LoVo (cell line): ENCODE measurements at regions not wholly inside any gene's neighbourhood (a gene's known extent, or its start where the extent isn't known, plus 50 kb on each side); places are given as distances from the start of the nearest gene placed in this dataset.
"Not testable (repeated sequence)": the region's sequence is repeated elsewhere in the genome, so short reads cannot be mapped to it uniquely, and the experiment has no call there.

ENCODE experiments used
- DNase-seq: peaks from one replicate; pipeline ENCODE4 v3.0.0-alpha.2; 2016; ENCODE audit warnings: low spot score

DNA sequence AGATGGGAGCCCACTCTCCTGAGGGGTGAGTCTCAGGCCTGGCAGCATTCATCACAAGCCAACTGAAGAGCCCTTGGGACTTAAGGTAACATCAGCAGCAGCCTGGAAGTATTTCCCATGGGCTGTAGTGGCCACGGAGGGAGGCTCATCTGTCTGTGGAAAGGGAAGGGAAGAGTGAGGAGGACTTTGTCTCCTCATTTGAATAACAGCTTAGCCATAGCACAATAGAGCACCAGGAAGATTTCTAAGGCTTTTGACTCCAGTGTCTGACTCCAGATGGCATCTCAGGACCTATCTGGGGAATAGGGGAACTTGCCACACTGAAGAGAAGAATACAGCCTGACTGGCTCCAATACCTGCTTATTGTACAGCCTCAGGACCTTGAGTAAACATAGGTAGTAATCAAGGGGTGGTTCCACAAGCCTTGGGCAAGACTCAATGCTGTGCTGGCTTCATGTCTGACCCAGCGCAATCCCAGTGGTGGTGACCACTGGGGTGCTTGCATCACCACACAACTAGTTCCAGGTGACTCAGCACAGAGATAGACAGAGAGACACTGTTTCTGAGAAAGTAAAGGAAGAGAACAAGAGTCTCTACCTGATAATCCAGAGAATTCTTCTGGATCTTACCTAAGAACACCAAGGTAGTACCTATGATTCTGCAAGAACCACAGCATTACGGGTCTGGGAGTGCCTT, 510.5 kb upstream of the CCDC179 start:
- DNase-seq: no peak

DNA sequence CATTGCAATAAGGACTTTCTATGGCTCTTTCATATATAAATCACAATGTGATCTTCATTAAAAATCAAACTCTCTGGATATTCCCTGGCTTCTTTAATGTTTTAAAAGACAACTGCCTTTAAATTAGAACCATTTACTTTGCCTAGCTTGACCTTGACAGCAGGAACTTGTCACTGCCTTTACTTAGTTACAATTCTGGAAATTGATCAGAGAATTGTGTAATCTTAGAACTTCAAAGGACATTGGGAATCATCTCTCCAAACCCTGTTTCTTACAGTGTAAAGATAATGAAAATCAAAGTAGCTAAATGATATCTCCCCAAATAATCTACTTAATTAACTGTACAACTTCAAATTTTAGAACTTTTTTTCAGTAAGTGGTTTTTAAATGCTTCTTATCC, 517.6 kb upstream of the CCDC179 start:
- DNase-seq: no peak

DNA sequence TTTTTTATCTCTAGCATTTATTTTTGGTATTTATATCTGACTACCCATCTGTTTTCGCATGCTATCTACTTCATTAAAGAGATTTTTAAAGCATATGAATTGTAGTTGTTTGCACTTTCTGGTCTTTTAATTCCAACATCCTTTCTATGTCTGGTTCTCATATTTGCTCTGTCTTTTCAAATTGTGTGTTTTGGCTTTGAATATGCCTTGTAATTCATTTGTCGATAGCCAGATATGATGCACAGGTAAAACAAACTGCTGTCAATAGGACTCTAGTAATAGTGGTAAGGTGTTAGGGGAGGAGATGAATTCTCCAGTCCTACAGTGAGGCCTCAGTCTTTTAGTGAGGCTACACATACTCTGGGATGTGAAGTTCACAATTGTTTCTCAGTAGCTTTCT, 530.8 kb upstream of the CCDC179 start:
- DNase-seq: no peak

DNA sequence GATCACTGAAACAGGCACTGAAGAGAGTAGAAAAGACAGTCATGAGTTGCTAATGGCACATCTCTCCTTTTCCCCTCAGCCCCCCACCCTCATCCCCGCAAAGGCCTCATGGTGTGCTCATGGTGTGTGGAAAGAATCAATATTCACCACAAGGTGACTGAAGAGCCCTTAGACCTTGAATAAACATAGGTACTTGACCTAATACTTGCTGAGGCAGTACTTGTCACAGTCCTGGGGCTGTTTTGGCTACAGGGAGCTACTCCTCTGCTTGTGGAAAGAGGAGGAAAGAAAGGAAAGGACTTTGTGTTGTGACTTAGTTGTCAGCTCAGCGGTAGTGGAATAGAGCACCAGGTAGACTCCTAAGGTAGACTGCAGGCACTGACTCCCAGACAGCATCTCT, 537.8 kb upstream of the CCDC179 start:
- DNase-seq: no peak

DNA sequence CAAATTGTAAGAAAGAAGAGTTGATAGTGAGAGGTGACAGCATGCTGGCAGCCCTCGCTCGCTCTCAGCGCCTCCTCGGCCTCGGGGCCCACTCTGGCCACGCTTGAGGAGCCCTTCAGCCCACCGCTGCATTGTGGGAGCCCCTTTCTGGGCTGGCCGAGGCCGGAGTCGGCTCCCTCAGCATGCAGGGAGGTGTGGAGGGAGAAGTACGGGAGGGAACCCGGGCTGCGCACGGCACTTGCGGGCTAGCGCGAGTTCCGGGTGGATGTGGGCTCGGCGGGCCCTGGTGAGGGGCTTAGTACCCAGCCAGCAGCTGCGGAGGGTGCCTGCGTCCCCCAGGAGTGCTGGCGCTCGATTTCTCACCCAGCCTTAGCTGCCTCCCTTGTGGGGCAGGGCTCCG, 539.7 kb upstream of the CCDC179 start:
- no peak for DNase-seq

DNA sequence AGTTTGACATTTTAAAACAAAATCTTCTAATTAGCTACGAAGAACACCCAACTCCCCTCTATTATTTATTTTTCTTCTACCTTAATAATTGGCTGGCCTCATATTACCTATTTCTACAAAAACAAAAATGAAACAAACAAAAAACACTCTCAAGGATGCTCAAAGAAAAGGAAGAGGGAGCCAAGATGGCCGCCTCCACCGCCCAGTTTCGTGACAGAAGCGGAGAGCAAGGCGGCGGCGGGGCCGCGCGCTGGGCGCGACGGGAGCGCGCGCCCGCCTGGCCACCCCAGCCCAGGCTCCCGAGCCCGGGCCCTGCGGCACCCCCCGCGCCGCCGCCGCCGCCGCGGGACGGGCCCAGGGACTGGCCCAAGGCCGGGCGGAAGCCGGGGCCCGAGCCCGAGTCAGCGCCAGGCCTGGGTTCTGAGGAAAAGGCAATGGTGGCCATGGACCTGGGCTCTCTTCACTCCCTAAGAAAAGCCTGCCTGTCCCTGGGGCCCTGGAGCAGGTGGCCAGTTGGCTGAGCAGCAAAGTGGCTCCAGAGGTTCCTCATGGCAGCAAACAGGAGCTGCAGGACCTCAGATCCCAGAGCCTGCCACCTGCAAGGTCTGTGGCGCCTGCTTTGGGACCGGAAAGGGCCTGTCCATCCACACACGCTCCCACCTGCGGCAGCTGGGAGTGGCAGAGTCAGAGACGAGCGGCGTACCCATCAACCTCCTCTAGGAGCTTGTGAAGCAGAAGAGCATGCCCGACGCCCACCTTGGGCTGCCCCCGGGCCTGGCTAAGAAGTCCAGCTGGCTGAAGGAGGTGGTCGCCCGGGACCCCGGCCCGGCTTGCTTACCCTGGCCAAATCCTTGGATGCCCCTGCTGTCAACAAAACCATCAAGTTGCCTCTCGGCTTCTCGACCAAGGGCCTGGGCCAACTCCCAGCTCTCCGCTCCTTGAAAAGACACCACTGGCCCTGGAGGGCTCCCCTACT, 543.2 kb upstream of the CCDC179 start:
- no peak for DNase-seq

DNA sequence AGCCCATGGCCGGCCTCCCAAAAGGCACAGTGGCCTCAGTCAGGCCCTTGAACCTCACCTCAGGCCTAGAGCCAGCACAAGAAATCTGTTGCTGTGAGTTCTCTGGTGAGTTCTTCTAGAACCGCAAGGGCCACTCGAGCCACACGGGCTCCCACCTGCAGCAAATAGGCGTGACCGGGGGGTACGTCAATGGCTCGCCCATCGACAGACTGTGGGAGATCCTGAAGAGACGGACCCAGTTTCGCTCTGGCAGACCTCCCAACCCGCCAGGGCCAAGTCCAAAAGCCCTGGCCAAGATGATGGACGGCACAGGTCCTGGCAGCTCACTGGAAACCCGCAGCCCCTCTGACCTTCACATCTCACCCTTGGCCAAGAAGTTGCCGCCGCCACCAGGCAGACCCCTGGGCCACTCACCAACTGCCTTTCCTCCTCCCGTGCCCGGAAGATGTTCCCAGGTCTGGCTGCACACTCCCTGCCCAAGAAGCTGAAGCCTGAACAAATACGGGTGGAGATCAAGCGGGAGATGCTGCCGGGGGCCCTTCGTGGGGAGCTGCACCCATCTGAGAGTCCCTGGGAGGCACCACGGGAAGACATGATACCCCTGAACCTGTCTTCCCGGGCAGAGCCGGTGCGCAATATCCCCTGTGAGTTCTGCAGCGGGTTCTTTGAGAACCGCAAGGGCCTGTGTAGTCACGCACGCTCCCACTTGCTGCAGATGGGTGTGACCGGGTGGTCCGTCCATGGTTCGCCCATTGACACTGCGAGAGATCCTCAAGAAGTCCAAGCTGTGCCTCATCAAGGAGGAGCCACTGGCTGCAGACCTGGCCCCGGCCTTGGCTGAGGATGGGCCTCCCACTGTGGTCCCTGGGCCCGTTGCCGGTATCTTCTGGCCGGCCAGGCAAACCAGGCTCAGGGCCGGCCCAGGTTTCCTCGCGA, 544.2 kb upstream of the CCDC179 start:
- no peak for DNase-seq

DNA sequence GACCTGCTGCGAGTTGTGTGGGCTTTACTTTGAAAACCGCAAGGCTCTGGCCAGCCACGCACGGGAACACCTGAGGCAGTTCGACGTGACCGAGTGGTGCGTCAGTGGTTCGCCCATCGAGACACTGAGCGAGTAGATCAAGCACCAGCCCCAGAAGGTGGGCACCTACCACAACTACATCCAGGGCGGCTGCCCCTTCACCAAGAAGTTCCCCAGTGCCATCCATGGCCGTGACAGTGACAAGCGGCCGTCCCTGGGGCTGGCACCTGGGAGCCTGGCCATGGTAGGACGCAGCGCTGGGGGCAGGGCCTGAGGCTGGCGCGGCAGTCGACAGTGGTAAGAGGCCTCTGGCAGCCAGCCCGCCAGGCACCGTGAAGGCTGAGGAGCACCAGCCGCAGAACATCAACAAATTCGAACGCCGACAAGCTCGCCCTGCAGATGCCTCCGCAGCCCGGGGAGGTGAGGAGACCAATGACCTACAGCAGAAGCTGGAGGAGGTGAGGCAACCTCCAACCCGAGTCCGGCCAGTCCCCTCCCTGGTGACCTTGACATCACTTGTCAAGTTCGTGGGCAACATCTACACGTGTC, 545.2 kb upstream of the CCDC179 start:
- DNase-seq: no peak

DNA sequence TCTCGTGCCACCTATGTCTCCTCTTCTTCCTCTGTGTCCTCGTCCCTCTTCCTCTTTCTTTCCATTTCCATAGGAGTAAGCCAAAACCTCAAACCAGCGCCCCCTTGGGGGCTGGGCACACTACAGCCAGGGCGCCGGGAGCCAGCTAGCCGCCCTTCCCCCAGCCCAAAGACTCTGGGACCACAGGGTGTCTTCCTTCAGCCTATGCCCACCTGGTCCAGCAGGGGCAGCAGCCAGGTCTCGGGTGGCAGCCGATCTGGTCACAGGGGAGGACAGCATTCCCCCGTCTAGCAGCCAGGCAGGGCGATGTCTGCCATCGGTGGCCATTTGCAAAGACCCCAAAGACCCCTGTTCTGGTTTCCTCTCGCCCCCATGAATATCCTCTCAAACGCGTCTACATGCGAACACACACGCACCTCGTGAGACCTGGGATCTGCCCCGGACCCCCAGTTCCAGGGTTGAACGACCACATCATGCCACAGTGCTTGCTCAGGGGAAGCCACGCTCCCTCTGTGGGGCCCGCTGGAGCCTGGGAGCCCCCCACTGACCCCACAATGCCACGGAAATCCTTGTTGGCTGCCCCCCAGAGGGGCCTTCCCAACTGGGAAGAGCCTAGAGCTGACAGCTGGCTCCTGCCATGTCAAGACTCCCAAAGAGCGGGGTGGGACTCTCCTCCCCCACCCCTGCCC, 546.0 kb upstream of the CCDC179 start:
- DNase-seq: no peak

DNA sequence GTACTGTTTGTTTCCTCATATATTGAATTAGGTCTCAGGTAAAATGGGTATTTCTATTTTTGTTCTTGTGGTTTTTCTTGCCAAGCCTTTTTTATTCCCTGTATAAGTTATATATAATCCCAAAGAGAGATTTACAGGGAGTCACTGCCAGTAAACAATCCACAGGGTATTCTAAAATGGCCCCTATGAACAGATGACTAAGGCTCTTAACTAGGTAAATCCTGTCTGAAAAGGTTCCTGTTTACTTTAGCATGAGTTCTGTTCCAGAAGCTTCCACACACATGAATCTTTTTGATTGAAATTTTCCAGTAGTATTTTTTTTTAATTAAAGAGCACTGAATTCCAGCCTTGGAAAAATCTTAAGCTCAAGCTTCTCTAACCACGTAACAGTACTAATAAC, 552.8 kb upstream of the CCDC179 start:
- no peak for DNase-seq

DNA sequence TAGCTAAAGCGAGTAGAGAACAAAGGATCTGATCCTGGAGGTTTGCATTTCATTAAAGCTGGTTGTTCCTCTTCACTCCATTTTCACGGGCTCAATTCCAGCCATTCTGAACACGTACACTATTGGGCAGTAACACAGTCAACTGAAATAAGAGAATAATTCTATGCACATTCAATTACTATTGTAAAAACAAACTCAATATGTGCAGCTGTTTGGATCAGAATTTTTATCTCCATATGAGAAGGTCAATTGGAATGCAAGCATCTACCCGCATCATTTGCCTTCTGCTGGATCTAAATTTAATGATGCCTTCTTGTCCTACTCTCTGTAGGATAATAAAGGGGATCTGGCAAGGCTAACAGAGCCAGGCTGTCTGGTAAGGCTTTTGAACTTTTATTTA, 562.8 kb upstream of the CCDC179 start:
- DNase-seq: no peak

DNA sequence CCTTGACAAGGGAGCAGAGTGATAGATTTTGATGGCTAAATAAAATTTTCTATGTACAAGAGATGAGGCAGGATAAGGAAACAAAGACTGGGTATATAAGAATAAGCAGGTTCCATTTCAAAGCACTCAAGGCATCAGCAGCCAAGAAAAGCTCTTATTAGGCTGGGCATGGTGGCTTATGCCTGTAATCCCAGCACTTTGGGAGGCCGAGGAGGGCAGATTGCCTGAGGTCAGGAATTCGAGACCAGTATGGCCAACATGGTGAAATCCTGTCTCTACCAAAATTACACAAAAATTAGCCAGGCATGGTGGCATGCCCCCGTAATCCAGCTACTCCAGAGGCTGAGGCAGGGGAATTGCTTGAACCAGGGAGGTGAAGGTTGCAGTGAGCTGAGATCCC, 563.4 kb upstream of the CCDC179 start:
- no peak for DNase-seq

DNA sequence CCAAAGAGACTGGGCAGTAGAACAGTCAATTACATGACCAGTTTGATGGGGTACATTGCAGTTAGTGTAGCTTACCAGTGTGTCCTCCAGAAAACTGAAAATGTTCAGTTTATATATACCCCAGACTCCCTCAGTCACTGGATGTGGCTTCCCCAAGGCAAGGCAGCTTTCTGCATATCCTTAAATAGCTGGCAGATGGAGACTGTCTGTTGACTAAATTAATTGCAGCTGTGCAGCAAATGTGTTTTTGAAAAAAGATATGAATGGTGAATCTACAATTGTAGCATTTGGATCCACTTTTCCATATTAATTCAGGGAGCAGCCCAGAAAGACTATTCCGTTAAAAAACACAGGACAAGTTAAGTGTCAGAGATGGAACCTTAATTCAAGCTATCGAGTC, 565.1 kb upstream of the CCDC179 start:
- DNase-seq: no peak

DNA sequence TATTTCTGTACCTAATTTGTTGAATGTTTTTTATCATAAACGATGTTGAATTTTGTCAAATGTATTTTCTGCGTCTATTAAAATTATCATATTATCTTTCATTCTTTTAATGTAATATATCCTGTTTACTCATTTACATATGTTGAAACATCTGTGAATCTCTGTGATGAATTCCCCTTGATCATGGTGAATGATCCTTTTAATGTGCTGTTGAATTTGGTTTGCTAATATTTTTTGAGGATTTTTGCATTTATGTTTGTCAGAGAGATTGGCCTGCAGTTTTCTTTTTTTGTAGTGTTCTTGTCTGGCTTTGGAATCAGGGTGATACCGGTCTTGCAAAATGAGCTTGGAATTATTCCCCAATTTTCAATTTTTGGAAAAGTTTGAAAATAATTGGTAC, 569.3 kb upstream of the CCDC179 start:
- no peak for DNase-seq

DNA sequence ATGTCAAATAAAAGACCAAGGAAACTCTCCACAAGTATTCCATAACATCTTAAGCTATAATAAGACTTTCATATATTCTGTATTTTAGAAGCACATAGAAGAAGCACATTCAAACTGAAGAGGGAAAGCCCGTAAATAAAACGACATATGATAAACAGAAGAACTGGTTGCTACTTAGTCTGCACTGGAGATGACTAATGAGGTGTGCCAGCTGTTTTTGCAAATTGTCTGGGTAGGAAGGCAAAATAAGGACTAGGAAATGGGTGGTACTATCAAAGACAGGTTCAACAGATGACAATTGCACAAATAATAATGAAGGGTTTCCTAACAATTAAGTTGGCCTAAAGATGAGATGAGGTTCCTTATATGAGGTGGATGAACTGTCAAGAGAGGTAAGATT, 593.2 kb upstream of the CCDC179 start:
- no peak for DNase-seq

DNA sequence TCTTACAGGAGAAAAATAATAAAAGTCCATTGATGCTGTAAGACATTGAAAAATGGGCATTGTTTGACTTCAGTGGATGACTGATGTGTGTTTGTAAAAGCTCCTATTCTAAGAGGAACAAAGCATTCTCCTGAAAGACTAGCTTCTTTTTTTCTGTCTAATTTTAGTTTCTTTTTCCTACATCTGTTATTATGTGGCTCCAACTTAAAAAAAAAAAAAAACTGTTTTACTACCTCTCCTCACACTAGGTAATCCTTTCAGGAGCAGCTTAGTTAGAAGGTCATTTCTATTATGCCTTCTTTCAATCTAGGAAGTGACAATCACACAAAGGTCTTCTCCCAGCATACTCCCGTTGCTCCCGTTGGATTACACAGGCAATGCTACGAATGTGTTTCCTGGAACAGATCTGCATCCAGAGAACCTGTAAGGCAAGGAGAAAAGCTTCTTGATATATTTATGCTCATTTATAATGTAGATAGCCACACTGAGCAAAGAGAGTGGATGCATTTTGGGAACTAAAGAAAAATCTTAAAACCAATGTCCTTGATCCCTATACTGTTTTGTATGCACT, 595.1 kb upstream of the CCDC179 start:
- DNase-seq: no peak

DNA sequence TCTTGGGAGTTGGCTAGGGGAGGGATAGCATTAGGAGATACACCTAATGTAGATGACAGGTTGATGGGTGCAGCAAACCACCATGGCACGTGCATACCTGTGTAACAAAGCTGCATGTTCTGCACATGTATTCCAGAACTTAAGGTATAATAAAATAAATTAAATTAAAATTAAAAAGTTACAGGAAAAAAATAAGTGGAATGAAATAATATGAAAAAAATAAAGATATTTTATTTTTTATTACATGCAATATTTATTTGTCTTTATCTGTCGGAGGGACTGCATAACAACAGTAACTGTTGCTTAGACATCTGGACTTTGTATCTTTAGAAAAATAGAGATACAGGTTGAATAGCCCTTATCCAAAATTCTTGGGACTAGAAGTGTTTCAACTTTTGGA, 597.4 kb upstream of the CCDC179 start:
- no peak for DNase-seq

DNA sequence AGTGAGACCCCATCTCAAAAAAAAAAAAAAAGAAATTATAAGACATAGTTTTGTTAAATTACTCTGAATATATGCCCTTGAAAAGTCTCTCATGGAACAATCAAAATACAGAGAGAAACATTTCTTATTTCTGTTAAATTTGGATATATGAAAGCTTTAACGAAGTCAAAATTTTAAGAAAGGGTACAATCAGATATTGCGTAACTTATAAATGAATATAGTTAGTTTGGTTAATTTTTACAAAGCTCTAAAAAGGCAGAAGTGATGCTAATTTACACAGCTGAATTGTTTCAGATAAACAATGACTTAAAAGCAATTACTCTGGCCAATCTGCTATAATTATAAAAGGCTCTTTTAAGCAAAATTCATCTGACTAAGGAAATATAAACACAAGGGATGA, 611.6 kb upstream of the CCDC179 start:
- no peak for DNase-seq

DNA sequence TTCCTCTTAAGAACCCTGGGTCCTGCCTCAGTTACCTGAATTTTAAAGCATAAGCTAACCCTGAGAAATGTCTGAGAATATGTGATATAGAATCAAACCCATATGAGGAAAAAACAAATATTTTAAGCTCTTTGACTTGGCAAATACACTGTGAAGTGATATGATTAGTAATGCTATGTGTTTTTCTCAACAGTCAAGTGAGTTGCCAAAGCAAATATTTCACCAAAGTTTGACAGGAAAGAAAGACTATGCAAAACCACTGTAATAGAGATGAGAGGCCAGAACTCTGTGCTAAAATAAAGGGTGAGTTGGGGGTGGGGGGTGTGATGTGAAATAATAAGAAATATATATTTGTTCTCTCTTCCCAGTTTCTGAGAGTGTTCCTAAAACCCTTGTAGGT, 613.5 kb upstream of the CCDC179 start:
- DNase-seq: no peak

DNA sequence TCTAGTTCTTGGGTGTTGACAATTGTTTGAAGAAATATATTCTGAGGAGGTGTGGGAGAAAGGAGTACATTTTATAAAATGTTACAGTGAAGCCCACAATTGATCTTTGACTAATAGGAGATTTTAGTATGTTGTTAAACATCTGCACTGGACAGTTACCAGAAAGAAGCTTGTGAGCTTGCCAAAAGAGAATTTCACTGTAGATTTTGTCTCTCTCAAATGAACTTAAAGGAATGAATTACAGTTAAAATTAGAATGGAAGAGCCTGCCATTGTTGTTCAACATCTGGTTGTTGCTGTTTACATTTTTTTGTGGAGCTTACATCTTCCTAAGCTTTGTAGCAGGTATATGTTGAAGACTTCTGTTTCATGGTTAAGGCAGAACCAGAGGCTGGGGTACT, 620.5 kb upstream of the CCDC179 start:
- no peak for DNase-seq

DNA sequence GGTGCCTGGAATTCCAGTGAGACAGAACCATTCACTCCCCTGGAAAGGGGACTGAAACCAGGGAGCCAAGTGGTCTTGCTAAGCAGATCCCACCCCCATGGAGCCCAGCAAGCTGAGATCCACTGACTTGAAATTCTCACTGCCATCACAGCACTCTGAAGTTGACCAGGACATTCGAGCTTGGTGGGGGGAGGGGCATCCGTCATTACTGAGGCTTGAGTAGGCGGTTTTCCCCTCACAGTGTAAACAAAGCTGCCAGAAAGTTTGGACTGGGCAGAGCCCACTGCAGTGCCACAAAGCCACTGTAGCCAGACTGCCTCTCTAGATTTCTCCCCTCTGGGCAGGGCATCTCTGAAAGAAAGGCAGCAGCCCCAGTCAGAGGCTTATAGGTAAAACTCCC, 623.9 kb upstream of the CCDC179 start:
- DNase-seq: not testable (repeated sequence)
